ENCODE measurements at regions not wholly inside any gene's neighbourhood (a gene's known extent, or its start where the extent isn't known, plus 50 kb on each side); places are given as distances from the start of the nearest gene placed in this dataset.

DNA sequence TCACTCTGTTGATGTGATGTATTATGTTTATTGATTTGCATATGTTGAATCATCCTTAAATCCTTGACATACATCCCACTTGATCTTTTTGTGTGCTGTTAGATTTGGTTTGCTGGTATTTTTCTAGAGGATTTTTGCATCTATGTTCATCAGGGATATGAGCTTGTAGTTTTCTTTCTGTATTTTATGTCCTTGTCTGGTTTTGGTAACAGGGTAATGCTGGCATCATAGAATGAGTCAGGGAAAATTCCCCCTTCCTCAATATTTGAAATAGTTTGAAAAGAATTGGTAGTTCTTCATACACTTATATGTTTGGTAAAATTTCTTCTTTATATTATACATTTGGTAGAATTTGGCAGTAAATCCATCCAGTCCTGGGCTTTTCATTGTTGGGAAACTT, 89.4 kb upstream of the SLC13A1 start:
- Histone ChIP-seq H3K23me2 (ENCODE audit: insufficient read length, low read depth, low read length, poor library complexity, severe bottlenecking) (no peaks in the 10 kb centered on the region), H3K9ac (ENCODE audit: extremely low read depth, insufficient read length, low read length) (no peak overlapping the region), H2BK15ac (ENCODE audit: low read depth, low read length) (no peak overlapping the region), H3K27ac (ENCODE audit: insufficient read length, low read depth, low read length) (no peak overlapping the region), H3K79me2 (ENCODE audit: insufficient read depth, low read length) (no peaks in the 10 kb centered on the region), H3K27me3 (ENCODE audit: insufficient read depth, low read length) (no peaks in the 10 kb centered on the region), H3K79me1 (ENCODE audit: insufficient read depth, low read depth, low read length, poor library complexity, severe bottlenecking) (no peaks in the 10 kb centered on the region), H2BK120ac (ENCODE audit: low read depth, low read length, poor library complexity, severe bottlenecking) (no peak overlapping the region), H4K20me1 (ENCODE audit: control insufficient read depth, insufficient read depth, insufficient read length) (no peaks in the 10 kb centered on the region), H3K9me3 (ENCODE audit: control insufficient read depth, low read depth, low read length) (no peaks in the 10 kb centered on the region), H3K23ac (ENCODE audit: insufficient read length, low read depth, low read length) (no peak overlapping the region), H2BK5ac (ENCODE audit: insufficient read length, low read length) (no peak overlapping the region), H3K4me2 (ENCODE audit: insufficient read depth, insufficient read length, low read length) (no peak overlapping the region), H4K91ac (ENCODE audit: insufficient read length, low read depth, low read length) (no peak overlapping the region), H3T11ph (ENCODE audit: low read length) (no peak overlapping the region), H2BK20ac (ENCODE audit: low read depth, low read length, poor library complexity, severe bottlenecking) (no peak overlapping the region), H3K18ac (ENCODE audit: insufficient read length, low read depth, low read length) (no peak overlapping the region), H3K4ac (ENCODE audit: low read depth, low read length) (no peak overlapping the region), H4K8ac (replicated peaks; ENCODE audit: insufficient read length, low read depth, low read length) (no peak overlapping the region), H3K4me1 (ENCODE audit: insufficient read depth, low read length) (no peaks in the 10 kb centered on the region), H3K56ac (ENCODE audit: insufficient read length, low read depth, low read length) (no peak overlapping the region), H2AK5ac (ENCODE audit: insufficient read length, low read length) (no peak overlapping the region), H4K5ac (ENCODE audit: insufficient read length, low read depth, low read length) (no peak overlapping the region), H2AFZ (ENCODE audit: low read length) (no peak overlapping the region), H3K14ac (ENCODE audit: insufficient read depth, low read length) (no peak overlapping the region), H2BK12ac (ENCODE audit: insufficient read length, low read depth, low read length) (no peak overlapping the region)
- H3K27ac Mint-ChIP-seq: no peak overlapping the region; a peak in 1 of 7 replicates
- H3K27me3 Mint-ChIP-seq (ENCODE audit: low read depth): no peaks in the 10 kb centered on the region
- no peaks in the 10 kb centered on the region for H3K9me3 Mint-ChIP-seq
- no peaks in the 10 kb centered on the region; a peak in 2 of 7 replicates for H3K36me3 Mint-ChIP-seq (ENCODE audit: insufficient read depth in 1 of 3, low read depth in 3 of 3)
- TF ChIP-seq, protein P1, sequence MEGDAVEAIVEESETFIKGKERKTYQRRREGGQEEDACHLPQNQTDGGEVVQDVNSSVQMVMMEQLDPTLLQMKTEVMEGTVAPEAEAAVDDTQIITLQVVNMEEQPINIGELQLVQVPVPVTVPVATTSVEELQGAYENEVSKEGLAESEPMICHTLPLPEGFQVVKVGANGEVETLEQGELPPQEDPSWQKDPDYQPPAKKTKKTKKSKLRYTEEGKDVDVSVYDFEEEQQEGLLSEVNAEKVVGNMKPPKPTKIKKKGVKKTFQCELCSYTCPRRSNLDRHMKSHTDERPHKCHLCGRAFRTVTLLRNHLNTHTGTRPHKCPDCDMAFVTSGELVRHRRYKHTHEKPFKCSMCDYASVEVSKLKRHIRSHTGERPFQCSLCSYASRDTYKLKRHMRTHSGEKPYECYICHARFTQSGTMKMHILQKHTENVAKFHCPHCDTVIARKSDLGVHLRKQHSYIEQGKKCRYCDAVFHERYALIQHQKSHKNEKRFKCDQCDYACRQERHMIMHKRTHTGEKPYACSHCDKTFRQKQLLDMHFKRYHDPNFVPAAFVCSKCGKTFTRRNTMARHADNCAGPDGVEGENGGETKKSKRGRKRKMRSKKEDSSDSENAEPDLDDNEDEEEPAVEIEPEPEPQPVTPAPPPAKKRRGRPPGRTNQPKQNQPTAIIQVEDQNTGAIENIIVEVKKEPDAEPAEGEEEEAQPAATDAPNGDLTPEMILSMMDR (conservative IDR thresholded peaks at IDR 0.05): no peak
- DNase-seq: no peak
- no peak overlapping the region for H3K4me3 Mint-ChIP-seq
- peaks cover 17 to 21% of the 10 kb centered on the region in 2 experiments for H3K4me1 Mint-ChIP-seq

Data from H9 (cell line).